ENCODE measurements at regions not wholly inside any gene's neighbourhood (a gene's known extent, or its start where the extent isn't known, plus 50 kb on each side); places are given as distances from the start of the nearest gene placed in this dataset.

DNA sequence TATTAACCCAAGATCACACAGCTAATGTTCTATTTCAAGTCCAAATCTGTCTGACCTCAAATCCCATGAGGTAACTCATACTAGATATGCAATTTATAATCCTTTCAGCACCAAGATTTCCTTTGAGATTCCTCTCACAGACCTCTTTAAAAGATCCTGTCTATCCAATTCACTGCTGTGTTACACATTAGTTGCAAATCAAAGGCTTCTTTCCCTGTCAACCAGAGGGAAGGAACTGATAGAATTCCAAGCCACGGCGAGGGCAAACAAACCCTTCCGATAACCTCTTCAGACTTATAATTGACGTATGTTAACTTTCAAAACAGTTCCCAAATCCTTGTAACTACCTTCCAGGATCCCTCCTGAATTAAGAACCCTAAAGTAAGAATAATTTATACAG, 168.9 kb downstream of the DRD1 start:
- H3K27ac ChIP-seq = no peak overlapping the region
- intact Hi-C loops (cut with DNase I) = no loop called here
- no peaks in the 10 kb centered on the region for H3K9me3 ChIP-seq
- no peak for DNase-seq (ENCODE audit: extremely low spot score in 2 of 2)
- no peaks in the 10 kb centered on the region for H3K4me1 ChIP-seq
- TF ChIP-seq POLR2A (IDR thresholded peaks at IDR 0.05) = no peak
- TF ChIP-seq POLR2AphosphoS5 (IDR thresholded peaks at IDR 0.05; ENCODE audit: insufficient read depth in 1 of 2, low read depth in 1 of 2) = no peak
- TF ChIP-seq, protein P1, sequence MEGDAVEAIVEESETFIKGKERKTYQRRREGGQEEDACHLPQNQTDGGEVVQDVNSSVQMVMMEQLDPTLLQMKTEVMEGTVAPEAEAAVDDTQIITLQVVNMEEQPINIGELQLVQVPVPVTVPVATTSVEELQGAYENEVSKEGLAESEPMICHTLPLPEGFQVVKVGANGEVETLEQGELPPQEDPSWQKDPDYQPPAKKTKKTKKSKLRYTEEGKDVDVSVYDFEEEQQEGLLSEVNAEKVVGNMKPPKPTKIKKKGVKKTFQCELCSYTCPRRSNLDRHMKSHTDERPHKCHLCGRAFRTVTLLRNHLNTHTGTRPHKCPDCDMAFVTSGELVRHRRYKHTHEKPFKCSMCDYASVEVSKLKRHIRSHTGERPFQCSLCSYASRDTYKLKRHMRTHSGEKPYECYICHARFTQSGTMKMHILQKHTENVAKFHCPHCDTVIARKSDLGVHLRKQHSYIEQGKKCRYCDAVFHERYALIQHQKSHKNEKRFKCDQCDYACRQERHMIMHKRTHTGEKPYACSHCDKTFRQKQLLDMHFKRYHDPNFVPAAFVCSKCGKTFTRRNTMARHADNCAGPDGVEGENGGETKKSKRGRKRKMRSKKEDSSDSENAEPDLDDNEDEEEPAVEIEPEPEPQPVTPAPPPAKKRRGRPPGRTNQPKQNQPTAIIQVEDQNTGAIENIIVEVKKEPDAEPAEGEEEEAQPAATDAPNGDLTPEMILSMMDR (IDR thresholded peaks at IDR 0.05) = no peak
- no peak overlapping the region for H3K4me3 ChIP-seq
- H3K27me3 ChIP-seq = no peaks in the 10 kb centered on the region
- H3K36me3 ChIP-seq = no peaks in the 10 kb centered on the region

DNA sequence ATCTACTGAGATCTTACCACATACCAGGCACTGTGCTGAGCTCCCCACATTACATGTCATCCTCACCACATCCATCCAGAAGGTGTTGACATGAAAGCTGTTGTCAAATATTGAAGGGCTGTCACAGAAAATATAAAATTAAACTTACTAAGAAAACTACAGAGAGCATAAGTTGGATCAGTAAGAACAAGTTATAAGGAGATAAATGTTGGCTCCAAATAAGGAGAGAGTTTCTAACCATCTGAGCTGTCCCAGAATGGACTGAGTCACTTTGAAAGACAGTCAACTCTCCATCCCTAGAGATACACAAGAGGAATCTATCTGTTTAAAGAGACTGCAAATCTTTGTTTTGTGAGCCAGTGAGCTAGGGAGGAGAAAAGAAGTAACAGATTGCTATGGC, 169.8 kb downstream of the DRD1 start:
- Histone ChIP-seq H3K9me3 (no peaks in the 10 kb centered on the region), H3K27me3 (no peaks in the 10 kb centered on the region), H3K36me3 (no peaks in the 10 kb centered on the region), H3K4me1 (no peaks in the 10 kb centered on the region), H3K27ac (no peak overlapping the region), H3K4me3 (no peak overlapping the region)
- DNase-seq (ENCODE audit: extremely low spot score in 2 of 2) = no peak
- TF ChIP-seq, protein P1 (IDR thresholded peaks at IDR 0.05) = no peak
- TF ChIP-seq POLR2A (IDR thresholded peaks at IDR 0.05) (no peak), POLR2AphosphoS5 (IDR thresholded peaks at IDR 0.05; ENCODE audit: insufficient read depth in 1 of 2, low read depth in 1 of 2) (no peak)
- intact Hi-C loops (cut with DNase I) = no loop called here

DNA sequence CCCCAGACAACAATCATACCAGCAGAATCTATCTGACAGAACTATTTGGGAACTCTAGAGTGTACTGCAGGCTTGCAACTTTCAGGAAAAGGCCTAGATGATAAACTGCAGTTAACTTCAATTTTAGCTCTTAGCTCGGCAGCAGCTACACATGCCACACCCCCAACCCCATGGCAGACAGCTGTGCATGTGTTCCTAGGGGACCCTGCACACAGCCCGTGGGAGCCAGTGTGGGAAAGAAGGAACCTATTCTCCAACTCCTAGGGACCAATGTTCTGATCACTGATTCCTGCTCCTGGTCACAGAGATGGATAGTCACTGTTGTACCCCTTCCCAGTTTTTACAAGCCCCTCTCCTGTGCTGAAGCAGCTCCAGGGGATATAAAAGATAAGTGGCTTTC, 179.6 kb downstream of the DRD1 start:
- H3K27me3 ChIP-seq = no peaks in the 10 kb centered on the region
- no peaks in the 10 kb centered on the region for H3K36me3 ChIP-seq
- no peak overlapping the region for H3K27ac ChIP-seq
- H3K4me3 ChIP-seq = no peak overlapping the region
- no peaks in the 10 kb centered on the region for H3K4me1 ChIP-seq
- TF ChIP-seq, protein P1 (IDR thresholded peaks at IDR 0.05) = no peak
- TF ChIP-seq POLR2A (IDR thresholded peaks at IDR 0.05) = no peak
- TF ChIP-seq POLR2AphosphoS5 (IDR thresholded peaks at IDR 0.05; ENCODE audit: insufficient read depth in 1 of 2, low read depth in 1 of 2) = no peak
- intact Hi-C loops (cut with DNase I) = no loop called here
- no peaks in the 10 kb centered on the region for H3K9me3 ChIP-seq
- no peak for DNase-seq (ENCODE audit: extremely low spot score in 2 of 2)

DNA sequence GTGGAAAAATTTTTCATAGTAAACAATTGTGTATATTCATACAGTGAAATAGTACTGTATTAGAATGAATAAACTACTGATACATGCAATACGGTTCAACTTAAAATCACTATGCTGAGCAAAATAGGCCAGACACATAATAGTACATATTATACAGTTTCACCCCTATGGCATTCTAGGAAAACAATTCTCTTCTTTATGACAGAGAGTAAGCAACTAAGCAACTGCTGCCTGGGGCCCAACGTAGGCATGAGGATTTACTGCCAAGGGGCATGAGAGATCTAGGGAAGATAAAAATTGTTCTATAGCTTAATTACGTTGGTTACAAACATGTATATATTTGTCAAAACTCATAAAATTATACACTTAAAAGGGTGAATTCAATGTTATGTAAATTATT, 180.2 kb downstream of the DRD1 start:
- Histone ChIP-seq H3K4me3 (no peak overlapping the region), H3K27ac (no peak overlapping the region)
- TF ChIP-seq POLR2A (IDR thresholded peaks at IDR 0.05) (no peak), POLR2AphosphoS5 (IDR thresholded peaks at IDR 0.05; ENCODE audit: insufficient read depth in 1 of 2, low read depth in 1 of 2) (no peak)
- TF ChIP-seq, protein P1 (IDR thresholded peaks at IDR 0.05) = no peak

DNA sequence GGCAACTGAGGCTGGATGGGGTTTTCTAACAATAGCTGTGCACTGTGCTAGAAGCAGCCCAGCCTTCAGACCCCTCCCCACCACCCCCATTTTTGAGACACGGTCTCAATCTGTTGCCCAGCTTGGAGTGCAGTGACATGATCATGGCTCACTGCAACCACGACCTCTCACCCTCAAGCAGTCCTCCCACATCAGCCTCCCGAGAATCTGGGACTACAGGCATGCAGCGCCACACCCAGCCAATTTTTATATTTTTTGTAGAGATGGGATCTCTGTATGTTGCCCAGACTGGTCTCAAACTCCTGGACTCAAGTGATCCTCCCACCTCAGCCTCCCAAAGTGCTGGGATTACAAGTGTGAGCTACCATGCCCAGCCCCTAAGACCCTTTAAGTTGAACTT, 182.5 kb downstream of the DRD1 start:
- no peaks in the 10 kb centered on the region for H3K4me1 ChIP-seq
- no peak overlapping the region for H3K27ac ChIP-seq
- intact Hi-C loops (cut with DNase I) = no loop called here
- no peak overlapping the region for H3K4me3 ChIP-seq
- H3K9me3 ChIP-seq = no peaks in the 10 kb centered on the region
- H3K27me3 ChIP-seq = no peaks in the 10 kb centered on the region
- TF ChIP-seq, protein P1 (IDR thresholded peaks at IDR 0.05) = no peak
- TF ChIP-seq POLR2AphosphoS5 (IDR thresholded peaks at IDR 0.05; ENCODE audit: insufficient read depth in 1 of 2, low read depth in 1 of 2) = no peak
- no peak for TF ChIP-seq POLR2A (IDR thresholded peaks at IDR 0.05)
- no peaks in the 10 kb centered on the region for H3K36me3 ChIP-seq
- DNase-seq (ENCODE audit: extremely low spot score in 2 of 2) = no peak

More for the DNA sequence above, 180.2 kb downstream of the DRD1 start:
- Histone ChIP-seq H3K36me3 (no peaks in the 10 kb centered on the region), H3K4me1 (no peaks in the 10 kb centered on the region), H3K9me3 (no peaks in the 10 kb centered on the region), H3K27me3 (no peaks in the 10 kb centered on the region)
- intact Hi-C loops (cut with DNase I) = no loop called here
- no peak for DNase-seq (ENCODE audit: extremely low spot score in 2 of 2)
